HG03103 (cell line): ENCODE measurements at regions not wholly inside any gene's neighbourhood (a gene's known extent, or its start where the extent isn't known, plus 50 kb on each side); places are given as distances from the start of the nearest gene placed in this dataset.
"Not testable (repeated sequence)": the region's sequence is repeated elsewhere in the genome, so short reads cannot be mapped to it uniquely, and the experiment has no call there.

Experiments
- ATAC-seq: cut with Tn5 transposase; IDR thresholded peaks from one replicate; pipeline ENCODE4 v1.9.1; 2021; ENCODE audit warnings: low read depth; ENCODE audit not compliant: unreplicated experiment

- ATAC-seq: no peak
Measured at GRCh38 chrX:13188731-13189309, 131.0 kb downstream of the ATXN3L start.

- ATAC-seq: not testable (repeated sequence)
Measured at GRCh38 chrX:13186643-13187042, 133.2 kb downstream of the ATXN3L start.

GRCh38 chrX:13180807-13181206, 136.4 kb upstream of the FAM9C start:
- ATAC-seq: no peak

- ATAC-seq: no peak
Measured at GRCh38 chrX:13179586-13179985, 135.2 kb upstream of the FAM9C start.

- ATAC-seq: no peak
Measured at GRCh38 chrX:13179100-13179499, 134.7 kb upstream of the FAM9C start.

- ATAC-seq: no peak
Measured at GRCh38 chrX:13177921-13178566, 133.6 kb upstream of the FAM9C start.

- ATAC-seq: no peak
Measured at GRCh38 chrX:13175056-13175455, 130.6 kb upstream of the FAM9C start.

- no peak for ATAC-seq
Measured at GRCh38 chrX:13170966-13171558, 126.6 kb upstream of the FAM9C start.

GRCh38 chrX:13169684-13170083, 125.3 kb upstream of the FAM9C start:
- no peak for ATAC-seq

- ATAC-seq: no peak
Measured at GRCh38 chrX:13168269-13168668, 123.8 kb upstream of the FAM9C start.

- ATAC-seq: no peak
Measured at GRCh38 chrX:13167481-13168231, 123.2 kb upstream of the FAM9C start.

GRCh38 chrX:13165266-13166189, 121.1 kb upstream of the FAM9C start:
- no peak for ATAC-seq

- no peak for ATAC-seq
Measured at GRCh38 chrX:13164611-13165010, 120.2 kb upstream of the FAM9C start.

GRCh38 chrX:13162772-13163410, 118.5 kb upstream of the FAM9C start:
- ATAC-seq: no peak

GRCh38 chrX:13159886-13160285, 115.5 kb upstream of the FAM9C start:
- no peak for ATAC-seq

GRCh38 chrX:13158911-13159310, 114.5 kb upstream of the FAM9C start:
- ATAC-seq: no peak

GRCh38 chrX:13155550-13155949, 111.1 kb upstream of the FAM9C start:
- not testable (repeated sequence) for ATAC-seq

- ATAC-seq: no peak
Measured at GRCh38 chrX:13153796-13154195, 109.4 kb upstream of the FAM9C start.

- ATAC-seq: no peak
Measured at GRCh38 chrX:13152518-13153185, 108.2 kb upstream of the FAM9C start.
